GM23248 (cell line): ENCODE measurements at regions not wholly inside any gene's neighbourhood (a gene's known extent, or its start where the extent isn't known, plus 50 kb on each side); places are given as distances from the start of the nearest gene placed in this dataset.
"Not testable (repeated sequence)": the region's sequence is repeated elsewhere in the genome, so short reads cannot be mapped to it uniquely, and the experiment has no call there.

Source experiments
- DNase-seq: peaks from one replicate; pipeline ENCODE4 v3.0.0-alpha.2; 2015
- H2AFZ ChIP-seq: fragments of 200-600 bp; sonication (generic); 2 replicates; pipeline ENCODE4 v1.6.1; 2016; ENCODE audit warnings: antibody characterized with exemption
- H3F3A ChIP-seq: fragments of 200-600 bp; sonication (generic); 2 replicates; pipeline ENCODE4 v1.6.1; 2016; ENCODE audit warnings: mild to moderate bottlenecking, antibody characterized with exemption, mixed run types; ENCODE audit not compliant: insufficient read depth
- H3K27ac ChIP-seq: fragments of 200-600 bp; sonication (generic); 2 replicates; pipeline ENCODE4 v1.5.1; 2016; ENCODE audit warnings: mild to moderate bottlenecking
- H3K27me3 ChIP-seq: fragments of 200-600 bp; sonication (generic); replicated peaks from 2 replicates; pipeline ENCODE4 v1.6.1; 2016; ENCODE audit warnings: mild to moderate bottlenecking; ENCODE audit not compliant: insufficient read depth
- H3K36me3 ChIP-seq: fragments of 200-600 bp; sonication (generic); 2 replicates; pipeline ENCODE4 v1.6.1; 2016; ENCODE audit warnings: low read depth, mild to moderate bottlenecking
- H3K4me1 ChIP-seq: fragments of 200-600 bp; sonication (generic); 2 replicates; pipeline ENCODE4 v1.6.1; 2016; ENCODE audit warnings: mild to moderate bottlenecking; ENCODE audit not compliant: insufficient read depth
- H3K4me2 ChIP-seq: fragments of 200-600 bp; sonication (generic); one replicate; pipeline ENCODE4 v1.6.1; 2016; ENCODE audit warnings: mild to moderate bottlenecking; ENCODE audit not compliant: unreplicated experiment
- H3K4me3 ChIP-seq: fragments of 200-600 bp; sonication (generic); 2 replicates; pipeline ENCODE4 v1.5.1; 2016; ENCODE audit warnings: mild to moderate bottlenecking
- H3K79me2 ChIP-seq: fragments of 200-600 bp; sonication (generic); 2 replicates; pipeline ENCODE4 v1.6.1; 2016; ENCODE audit warnings: mild to moderate bottlenecking; ENCODE audit not compliant: insufficient read depth
- H3K9ac ChIP-seq: fragments of 200-600 bp; sonication (generic); 2 replicates; pipeline ENCODE4 v1.6.1; 2016; ENCODE audit warnings: mild to moderate bottlenecking
- H3K9me2 ChIP-seq: fragments of 200-600 bp; sonication (generic); 2 replicates; pipeline ENCODE4 v1.6.1; 2016; ENCODE audit warnings: mixed run types, mild to moderate bottlenecking, moderate library complexity; ENCODE audit not compliant: insufficient read depth
- H3K9me3 ChIP-seq: fragments of 200-600 bp; sonication (generic); one replicate; pipeline ENCODE4 v1.6.1; 2017; ENCODE audit warnings: low read depth
- H4K20me1 ChIP-seq: fragments of 200-600 bp; sonication (generic); 2 replicates; pipeline ENCODE4 v1.6.0; 2016; ENCODE audit not compliant: insufficient read depth
- EZH2 ChIP-seq: fragments of 200-600 bp; sonication (generic); IDR thresholded peaks from 2 replicates; pipeline ENCODE4 v1.6.1; 2018; ENCODE audit warnings: antibody characterized with exemption, mild to moderate bottlenecking; ENCODE audit not compliant: insufficient read depth, poor library complexity, severe bottlenecking
- EZH2phosphoT487 ChIP-seq: fragments of 200-600 bp; sonication (generic); IDR thresholded peaks from 2 replicates; pipeline ENCODE4 v1.6.1; 2018; ENCODE audit warnings: antibody characterized with exemption, moderate library complexity, mild to moderate bottlenecking, low read depth; ENCODE audit not compliant: insufficient read depth
- WGBS, 2 experiments: methylation state at CpG; one replicate each; pipeline ENCODE4 v1.1.6; 2015 to 2017; ENCODE audit warnings: low lambda C conversion rate in 2 of 2, low coverage in 1 of 2; ENCODE audit errors: missing lambda C conversion rate in 2 of 2; 5-methylcytosine and 5-hydroxymethylcytosine counted together
- in situ Hi-C: fragments of 300-500 bp; cut with MboI; formaldehyde crosslinking; loops from 2 replicates; pipeline ENCODE4 v1.15.0; 2020

GRCh38 chr13:90510319-90510718 is 837.2 kb upstream of the MIR17HG start:
- WGBS, 2 experiments = 69 to 71% methylated on average over 2 of the region's 2 CpGs
- TF ChIP-seq EZH2 = no peak
- no peak for TF ChIP-seq EZH2phosphoT487
- in situ Hi-C loops = no loop called here
- Histone ChIP-seq H3K9ac (no peak overlapping the region), H3K4me2 (no peak overlapping the region), H3K36me3 (no peaks in the 10 kb centered on the region), H3K4me3 (no peak overlapping the region), H3K9me2 (no peaks in the 10 kb centered on the region), H3F3A (no peaks in the 10 kb centered on the region), H3K27me3 (no peaks in the 10 kb centered on the region), H2AFZ (no peak overlapping the region), H3K27ac (no peak overlapping the region), H4K20me1 (no peaks in the 10 kb centered on the region), H3K9me3 (no peaks in the 10 kb centered on the region), H3K79me2 (no peaks in the 10 kb centered on the region), H3K4me1 (no peaks in the 10 kb centered on the region)
- DNase-seq = no peak

- Histone ChIP-seq H3K27ac (no peak overlapping the region), H4K20me1 (no peaks in the 10 kb centered on the region), H3K9me3 (no peaks in the 10 kb centered on the region), H3K4me2 (no peak overlapping the region), H3K9me2 (no peaks in the 10 kb centered on the region; the same call in 1 of the 2 replicates), H3K4me1 (no peaks in the 10 kb centered on the region), H3K9ac (no peak overlapping the region), H3K36me3 (no peaks in the 10 kb centered on the region), H2AFZ (no peak overlapping the region; the same call in 1 of the 2 replicates), H3K4me3 (no peak overlapping the region), H3F3A (no peaks in the 10 kb centered on the region), H3K79me2 (no peaks in the 10 kb centered on the region), H3K27me3 (no peaks in the 10 kb centered on the region)
- WGBS, 2 experiments = 32 to 36% methylated on average over 2 of the region's 2 CpGs
- in situ Hi-C loops = no loop called here
- DNase-seq = no peak
- no peak for TF ChIP-seq EZH2
- no peak for TF ChIP-seq EZH2phosphoT487
Observed at GRCh38 chr13:90511903-90512302, 835.6 kb upstream of the MIR17HG start.

- H3K79me2 ChIP-seq, H3F3A ChIP-seq, H3K9me3 ChIP-seq, H3K27me3 ChIP-seq, H3K4me1 ChIP-seq, H3K4me3 ChIP-seq, in situ Hi-C loops, H3K4me2 ChIP-seq, H3K36me3 ChIP-seq, H3K9me2 ChIP-seq, H4K20me1 ChIP-seq, H2AFZ ChIP-seq, H3K27ac ChIP-seq, H3K9ac ChIP-seq, DNase-seq: not testable (repeated sequence)
- 90 to 93% methylated on average over 12 of the region's 12 CpGs for WGBS, 2 experiments
Observed at GRCh38 chr13:90514712-90515111, 832.8 kb upstream of the MIR17HG start.

- H3K4me1 ChIP-seq = no peaks in the 10 kb centered on the region
- H3K79me2 ChIP-seq = no peaks in the 10 kb centered on the region
- H3K27ac ChIP-seq = no peak overlapping the region
- in situ Hi-C loops = no loop called here
- TF ChIP-seq EZH2phosphoT487 (no peak), EZH2 (no peak)
- H4K20me1 ChIP-seq = no peaks in the 10 kb centered on the region
- no peaks in the 10 kb centered on the region for H3K27me3 ChIP-seq
- no peaks in the 10 kb centered on the region for H3K9me3 ChIP-seq
- no peak overlapping the region for H3K4me3 ChIP-seq
- no peaks in the 10 kb centered on the region for H3K36me3 ChIP-seq
- no peak overlapping the region for H3K9ac ChIP-seq
- no peak overlapping the region for H2AFZ ChIP-seq
- H3K9me2 ChIP-seq = no peaks in the 10 kb centered on the region; the same call in 1 of the 2 replicates
- no peak for DNase-seq
- no peak overlapping the region for H3K4me2 ChIP-seq
- H3F3A ChIP-seq = no peaks in the 10 kb centered on the region
Observed at GRCh38 chr13:90518417-90518816, 829.1 kb upstream of the MIR17HG start.

- Histone ChIP-seq H3K4me3 (no peak overlapping the region), H3K4me2 (no peak overlapping the region), H3K4me1 (no peaks in the 10 kb centered on the region), H3F3A (no peaks in the 10 kb centered on the region), H3K9me2 (no peaks in the 10 kb centered on the region; the same call in 1 of the 2 replicates), H3K36me3 (no peaks in the 10 kb centered on the region), H2AFZ (no peak overlapping the region), H3K9me3 (no peaks in the 10 kb centered on the region), H3K79me2 (no peaks in the 10 kb centered on the region), H3K27me3 (no peaks in the 10 kb centered on the region), H3K27ac (no peak overlapping the region), H3K9ac (no peak overlapping the region), H4K20me1 (no peaks in the 10 kb centered on the region)
- TF ChIP-seq EZH2phosphoT487 = no peak
- no peak for TF ChIP-seq EZH2
- 45 to 54% methylated on average over 2 to 3 of the region's 3 CpGs for WGBS, 2 experiments
- in situ Hi-C loops = no loop called here
- DNase-seq = no peak
Observed at GRCh38 chr13:90519157-90519556, 828.3 kb upstream of the MIR17HG start.
